Fibroblast of lung (primary cell): ENCODE measurements at regions not wholly inside any gene's neighbourhood (a gene's known extent, or its start where the extent isn't known, plus 50 kb on each side); places are given as distances from the start of the nearest gene placed in this dataset.

Experiments
- DNase-seq, 2 donors: peaks; one replicate each; pipeline versions ENCODE4 v3.0.0 to v3.0.0-alpha.2; 2010; ENCODE audit warnings: low read depth in 2 of 2
- H2AFZ ChIP-seq: 2 replicates; pipeline ENCODE4 v1.5.1; 2012; ENCODE audit warnings: low read length, control low read depth, inconsistent platforms
- H3K27ac ChIP-seq: 2 replicates; pipeline ENCODE4 v1.5.1; 2011; ENCODE audit warnings: low read length, control low read depth; ENCODE audit not compliant: insufficient read depth
- H3K27me3 ChIP-seq: 2 replicates; pipeline ENCODE4 v1.5.1; 2011; ENCODE audit warnings: mild to moderate bottlenecking, low read length; ENCODE audit not compliant: control insufficient read depth, insufficient read depth
- H3K36me3 ChIP-seq: 2 replicates; pipeline ENCODE4 v1.5.1; 2011; ENCODE audit warnings: low read length; ENCODE audit not compliant: control insufficient read depth, insufficient read depth
- H3K4me1 ChIP-seq: 2 replicates; pipeline ENCODE4 v1.5.1; 2011; ENCODE audit warnings: low read length; ENCODE audit not compliant: control insufficient read depth, insufficient read depth; ENCODE audit errors: extremely low read depth
- H3K4me2 ChIP-seq: 2 replicates; pipeline ENCODE4 v1.5.1; 2011; ENCODE audit warnings: low read length, control low read depth; ENCODE audit not compliant: insufficient read depth; ENCODE audit errors: extremely low read depth
- H3K4me3 ChIP-seq, 4 experiments: fragments of 200-600 bp in 1 of 4; sonication (generic) in 1 of 4; replicated peaks in 1 of 4; 2 replicates each; pipeline ENCODE4 v1.5.1; 2011 to 2016; ENCODE audit warnings: low read length in 4 of 4, low read depth in 3 of 4, mild to moderate bottlenecking in 3 of 4, control low read depth in 2 of 4, inconsistent platforms in 1 of 4, mixed read lengths in 1 of 4; ENCODE audit not compliant: insufficient read depth in 1 of 4; ENCODE audit errors: control extremely low read depth in 1 of 4
- H3K79me2 ChIP-seq: 2 replicates; pipeline ENCODE4 v1.5.1; 2012; ENCODE audit warnings: mild to moderate bottlenecking, low read length, inconsistent platforms; ENCODE audit not compliant: control insufficient read depth, insufficient read depth
- H3K9ac ChIP-seq: 2 replicates; pipeline ENCODE4 v1.5.1; 2011; ENCODE audit warnings: mild to moderate bottlenecking, low read length, control low read depth; ENCODE audit not compliant: insufficient read depth
- H3K9me3 ChIP-seq: 2 replicates; pipeline ENCODE4 v1.5.1; 2012; ENCODE audit warnings: low read depth, low read length; ENCODE audit not compliant: control insufficient read depth, insufficient read depth
- H4K20me1 ChIP-seq: 2 replicates; pipeline ENCODE4 v1.5.1; 2011; ENCODE audit warnings: low read length; ENCODE audit not compliant: control insufficient read depth, insufficient read depth; ENCODE audit errors: extremely low read depth
- EZH2 ChIP-seq: IDR thresholded peaks from 2 replicates; pipeline ENCODE4 v1.5.1; 2012; ENCODE audit warnings: low read length, control low read depth, mild to moderate bottlenecking; ENCODE audit errors: missing control alignments
- TF ChIP-seq, protein P1 (sequence below), 2 donors: IDR thresholded peaks in 1 of 2; conservative IDR thresholded peaks in 1 of 2; 1 replicate in 1 of 2; 2 replicates in 1 of 2; pipeline ENCODE4 v1.5.1; 2011 to 2012; ENCODE audit warnings: low read length in 2 of 2, control low read depth in 1 of 2, inconsistent platforms in 1 of 2, low read depth in 1 of 2, mild to moderate bottlenecking in 1 of 2

DNA sequence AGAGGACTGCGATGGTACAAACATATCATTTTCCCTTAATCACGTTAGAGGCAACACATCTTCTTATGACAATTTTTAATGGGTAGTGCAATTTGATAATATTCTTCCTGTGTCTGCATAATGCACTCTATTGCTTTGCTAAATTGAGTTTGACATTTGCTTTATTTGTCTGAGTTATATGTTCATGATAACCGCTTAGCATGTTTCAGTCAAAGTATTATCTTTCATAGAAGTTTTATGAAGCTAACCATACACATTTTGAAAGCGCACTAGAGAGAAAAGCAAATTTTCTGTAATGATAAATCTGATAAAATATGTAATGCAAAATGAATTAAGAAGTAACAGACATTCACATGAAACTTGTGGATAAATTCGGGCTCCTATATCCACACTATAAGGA, 1276.9 kb downstream of the ZPLD1 start:
- TF ChIP-seq, protein P1, sequence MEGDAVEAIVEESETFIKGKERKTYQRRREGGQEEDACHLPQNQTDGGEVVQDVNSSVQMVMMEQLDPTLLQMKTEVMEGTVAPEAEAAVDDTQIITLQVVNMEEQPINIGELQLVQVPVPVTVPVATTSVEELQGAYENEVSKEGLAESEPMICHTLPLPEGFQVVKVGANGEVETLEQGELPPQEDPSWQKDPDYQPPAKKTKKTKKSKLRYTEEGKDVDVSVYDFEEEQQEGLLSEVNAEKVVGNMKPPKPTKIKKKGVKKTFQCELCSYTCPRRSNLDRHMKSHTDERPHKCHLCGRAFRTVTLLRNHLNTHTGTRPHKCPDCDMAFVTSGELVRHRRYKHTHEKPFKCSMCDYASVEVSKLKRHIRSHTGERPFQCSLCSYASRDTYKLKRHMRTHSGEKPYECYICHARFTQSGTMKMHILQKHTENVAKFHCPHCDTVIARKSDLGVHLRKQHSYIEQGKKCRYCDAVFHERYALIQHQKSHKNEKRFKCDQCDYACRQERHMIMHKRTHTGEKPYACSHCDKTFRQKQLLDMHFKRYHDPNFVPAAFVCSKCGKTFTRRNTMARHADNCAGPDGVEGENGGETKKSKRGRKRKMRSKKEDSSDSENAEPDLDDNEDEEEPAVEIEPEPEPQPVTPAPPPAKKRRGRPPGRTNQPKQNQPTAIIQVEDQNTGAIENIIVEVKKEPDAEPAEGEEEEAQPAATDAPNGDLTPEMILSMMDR (conservative IDR thresholded peaks at IDR 0.05 in 1 of 2, IDR thresholded peaks at IDR 0.05 in 1 of 2; ENCODE audit: low read depth in 1 of 2, low read length in 2 of 2) = no peak
- no peak for TF ChIP-seq EZH2
- no peak overlapping the region for H3K9ac ChIP-seq
- H3K9me3 ChIP-seq = no peaks in the 10 kb centered on the region
- H3K4me3 ChIP-seq = no peak overlapping the region
- H3K4me1 ChIP-seq = no peaks in the 10 kb centered on the region
- H3K27ac ChIP-seq = no peak overlapping the region
- no peaks in the 10 kb centered on the region for H4K20me1 ChIP-seq
- H3K27me3 ChIP-seq = no peaks in the 10 kb centered on the region
- H3K36me3 ChIP-seq = no peaks in the 10 kb centered on the region
- no peaks in the 10 kb centered on the region for H3K79me2 ChIP-seq
- no peak for DNase-seq
- H3K4me2 ChIP-seq = no peak overlapping the region
- H2AFZ ChIP-seq = no peak overlapping the region

DNA sequence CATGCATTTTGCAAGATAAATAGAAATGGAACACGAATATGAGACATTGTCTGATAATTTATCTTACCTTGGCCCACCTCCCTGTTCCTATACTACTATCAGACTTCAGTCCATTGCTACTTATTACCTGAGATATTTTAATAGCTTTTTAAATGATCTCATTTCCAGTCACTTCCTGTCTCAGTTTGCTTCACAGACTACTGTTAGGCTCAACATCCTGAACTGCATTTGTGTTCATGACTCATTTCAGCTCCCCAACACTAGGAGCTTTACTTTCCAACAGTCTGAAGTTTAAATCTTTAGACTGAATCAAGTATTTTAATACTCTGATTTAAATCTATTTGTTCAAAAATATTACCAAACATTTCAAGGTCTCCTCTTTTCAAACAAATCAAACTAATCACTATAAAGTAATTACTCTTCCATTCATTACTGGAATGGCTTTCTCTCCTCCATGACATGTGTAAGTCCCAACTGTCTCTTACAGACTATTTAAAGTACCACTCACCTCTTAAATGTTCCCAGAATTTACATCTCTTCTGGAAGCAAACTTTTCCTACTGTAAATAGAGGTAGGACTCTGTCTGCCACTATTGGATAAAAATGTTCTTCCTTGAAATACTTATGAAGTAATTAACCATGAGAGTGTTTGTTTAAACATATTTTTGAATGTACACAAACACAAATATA, 1277.6 kb downstream of the ZPLD1 start:
- H2AFZ ChIP-seq = no peak overlapping the region

DNA sequence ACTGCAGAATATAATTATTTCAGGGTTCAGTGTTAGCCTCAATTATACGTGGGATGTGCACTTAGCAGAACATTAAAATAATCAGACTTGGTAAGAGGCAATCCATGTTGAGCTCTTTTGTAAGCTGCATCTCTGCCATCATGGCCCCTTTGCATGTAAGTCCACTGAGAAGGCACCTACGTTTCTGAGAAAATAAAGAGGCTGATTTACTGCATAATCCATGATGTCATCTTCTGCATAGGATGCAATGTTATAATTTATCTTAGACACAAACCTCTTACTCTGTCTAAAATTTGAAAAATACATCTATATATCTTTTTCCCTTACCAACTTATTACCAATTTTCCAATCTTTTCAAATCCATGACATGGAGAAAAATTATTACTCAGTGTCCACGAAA, 1294.7 kb downstream of the ZPLD1 start:
- Histone ChIP-seq H3K36me3 (no peaks in the 10 kb centered on the region), H3K4me2 (no peak overlapping the region), H3K79me2 (no peaks in the 10 kb centered on the region), H3K4me1 (no peaks in the 10 kb centered on the region), H3K27me3 (no peaks in the 10 kb centered on the region), H3K9me3 (no peaks in the 10 kb centered on the region), H3K9ac (no peak overlapping the region), H2AFZ (no peak overlapping the region), H4K20me1 (no peaks in the 10 kb centered on the region), H3K27ac (no peak overlapping the region), H3K4me3 (no peak overlapping the region)
- TF ChIP-seq, protein P1 (conservative IDR thresholded peaks at IDR 0.05 in 1 of 2, IDR thresholded peaks at IDR 0.05 in 1 of 2; ENCODE audit: low read depth in 1 of 2, low read length in 2 of 2) = no peak
- TF ChIP-seq EZH2 = no peak
- DNase-seq = no peak

More for the DNA sequence above, 1277.6 kb downstream of the ZPLD1 start:
- Histone ChIP-seq H4K20me1 (no peaks in the 10 kb centered on the region), H3K4me1 (no peaks in the 10 kb centered on the region), H3K9ac (no peak overlapping the region), H3K79me2 (no peaks in the 10 kb centered on the region), H3K4me3 (no peak overlapping the region), H3K4me2 (no peak overlapping the region), H3K36me3 (no peaks in the 10 kb centered on the region), H3K27ac (no peak overlapping the region), H3K27me3 (no peaks in the 10 kb centered on the region), H3K9me3 (no peaks in the 10 kb centered on the region)
- TF ChIP-seq, protein P1 (conservative IDR thresholded peaks at IDR 0.05 in 1 of 2, IDR thresholded peaks at IDR 0.05 in 1 of 2; ENCODE audit: low read depth in 1 of 2, low read length in 2 of 2) = no peak
- no peak for TF ChIP-seq EZH2
- peak; percentile 1 to 68 for DNase-seq
